HG03521 (cell line): ENCODE measurements at regions not wholly inside any gene's neighbourhood (a gene's known extent, or its start where the extent isn't known, plus 50 kb on each side); places are given as distances from the start of the nearest gene placed in this dataset.
"Not testable (repeated sequence)": the region's sequence is repeated elsewhere in the genome, so short reads cannot be mapped to it uniquely, and the experiment has no call there.

ENCODE experiments used
- ATAC-seq: cut with Tn5 transposase; IDR thresholded peaks from one replicate; pipeline ENCODE4 v1.9.1; 2021; ENCODE audit warnings: mild to moderate bottlenecking, moderate library complexity; ENCODE audit not compliant: unreplicated experiment

DNA sequence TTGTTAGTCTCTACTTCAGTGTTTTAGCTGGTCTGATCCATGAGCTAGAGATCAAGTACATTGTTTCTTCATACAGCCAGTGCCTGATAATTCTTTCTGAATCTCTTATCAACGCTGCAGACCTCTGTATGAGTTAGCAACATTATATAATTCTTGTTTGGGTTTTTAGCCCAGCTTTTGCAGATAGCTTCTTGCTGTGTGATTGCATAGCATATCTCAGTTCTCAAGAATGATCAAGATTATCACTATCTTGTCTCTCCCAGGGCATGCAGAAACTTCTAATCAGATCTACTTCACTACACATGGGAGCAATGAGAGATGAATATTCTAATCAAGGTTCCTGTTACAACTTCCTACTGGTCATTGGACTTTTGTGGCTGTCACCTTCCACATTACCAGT lies 158.3 kb downstream of the FAM174A start:
- ATAC-seq: no peak

DNA sequence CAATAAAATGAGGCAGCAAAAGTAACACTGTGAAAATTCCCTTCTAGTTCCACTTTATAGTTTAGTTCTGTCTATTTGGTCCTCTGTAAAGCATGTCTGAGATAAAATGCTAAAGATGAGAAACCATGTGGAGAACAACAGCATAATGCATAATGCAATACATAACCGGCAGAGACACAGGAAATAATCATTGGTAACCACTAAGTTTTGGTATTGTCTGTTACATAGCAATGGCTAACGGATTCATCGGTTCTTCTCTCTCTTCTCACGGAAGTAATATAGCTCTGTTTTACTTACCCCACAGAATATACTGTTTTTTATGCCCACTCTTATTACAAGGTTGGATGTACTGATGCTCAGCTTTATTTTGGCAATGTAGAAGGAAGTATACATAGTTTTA lies 158.9 kb downstream of the FAM174A start:
- no peak for ATAC-seq

GRCh38 chr5:100697970-100698369 lies 162.8 kb downstream of the FAM174A start:
- ATAC-seq: no peak

DNA sequence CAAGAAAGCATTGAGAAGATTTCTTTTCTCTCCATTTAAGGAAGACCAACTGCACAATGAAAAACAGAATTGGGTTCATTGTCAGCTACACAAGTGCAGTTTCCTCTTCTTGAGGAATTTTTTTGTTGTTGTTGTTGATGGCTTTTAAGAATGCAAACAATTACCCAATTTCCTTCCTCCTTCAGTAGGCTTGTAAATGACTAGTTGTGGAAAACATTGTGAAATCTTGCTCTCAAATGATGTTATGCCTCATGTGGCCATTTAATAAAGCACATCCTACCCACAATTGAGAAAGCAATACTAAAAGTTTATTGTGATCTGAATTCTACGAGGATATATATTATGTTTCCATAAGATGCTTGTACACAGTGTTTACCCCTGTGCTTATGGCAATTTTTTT lies 171.6 kb downstream of the FAM174A start:
- no peak for ATAC-seq

DNA sequence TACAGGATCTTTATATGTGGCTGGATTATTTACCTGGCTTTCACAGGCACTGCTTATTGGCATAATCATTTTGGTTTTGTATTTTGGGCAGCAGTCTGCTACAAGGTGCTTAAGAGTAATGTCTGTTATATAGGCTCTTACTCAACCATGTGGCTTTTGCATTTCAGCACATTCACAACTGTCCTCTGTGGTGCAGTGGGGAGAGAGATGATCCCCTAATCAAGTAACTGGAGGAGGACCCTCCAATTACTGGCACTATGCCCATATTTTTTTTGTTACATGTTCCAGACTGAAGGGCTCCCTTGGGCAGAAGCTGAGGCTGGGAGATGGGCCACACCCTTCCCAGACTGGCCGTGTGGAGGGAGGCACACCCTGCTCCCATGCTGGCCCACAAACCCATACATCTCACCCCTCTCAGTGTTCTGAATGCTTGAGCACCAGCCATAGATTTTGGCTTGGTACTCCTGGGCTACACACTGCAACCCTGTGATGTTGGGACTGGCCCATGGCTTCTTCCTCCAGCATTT lies 173.5 kb downstream of the FAM174A start:
- ATAC-seq: no peak

GRCh38 chr5:100709771-100710170 lies 174.6 kb downstream of the FAM174A start:
- no peak for ATAC-seq

DNA sequence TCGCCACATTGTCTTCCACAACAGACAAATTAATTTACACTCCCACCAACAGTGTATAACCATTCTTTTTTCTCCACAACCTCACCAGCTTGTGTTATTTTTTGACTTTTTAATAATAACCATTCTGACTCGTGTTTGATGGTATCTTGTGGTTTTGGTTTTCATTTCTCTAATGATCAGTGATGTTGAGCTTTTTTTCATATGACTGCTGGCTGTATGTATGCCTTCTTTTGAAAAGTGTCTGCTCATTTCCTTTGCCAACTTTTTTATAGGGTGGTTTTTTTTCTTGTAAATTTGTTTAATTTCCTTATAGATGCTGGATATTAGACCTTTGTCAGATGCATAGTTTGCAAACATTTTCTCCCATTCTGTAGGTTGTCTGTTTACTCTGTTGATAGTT lies 179.6 kb downstream of the FAM174A start:
- not testable (repeated sequence) for ATAC-seq

DNA sequence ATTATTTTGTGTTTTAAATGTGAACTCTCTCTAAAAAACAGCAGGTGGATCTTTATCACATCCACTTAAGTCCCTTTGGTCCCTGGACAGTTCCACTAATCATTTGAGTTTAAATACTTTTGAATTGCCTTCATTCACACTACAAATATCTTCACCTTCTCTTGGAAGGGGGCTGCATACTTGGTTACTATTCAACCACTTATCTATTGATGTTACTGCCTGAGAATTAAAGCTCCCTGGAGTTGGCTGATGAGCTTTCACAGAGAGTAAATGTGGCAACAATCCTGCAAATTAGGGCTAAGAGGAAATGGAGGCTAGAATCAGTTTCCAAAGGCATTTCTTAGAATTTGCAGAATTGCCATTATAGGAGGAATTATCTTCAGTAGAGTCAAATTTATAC lies 180.4 kb downstream of the ST8SIA4 start:
- no peak for ATAC-seq

GRCh38 chr5:100723229-100723628 lies 179.9 kb downstream of the ST8SIA4 start:
- ATAC-seq: no peak

- ATAC-seq: no peak
Measured at GRCh38 chr5:100726116-100726515, 177.0 kb downstream of the ST8SIA4 start.

- peak; percentile 96 for ATAC-seq
Measured at GRCh38 chr5:100731768-100732167, 171.3 kb downstream of the ST8SIA4 start.

DNA sequence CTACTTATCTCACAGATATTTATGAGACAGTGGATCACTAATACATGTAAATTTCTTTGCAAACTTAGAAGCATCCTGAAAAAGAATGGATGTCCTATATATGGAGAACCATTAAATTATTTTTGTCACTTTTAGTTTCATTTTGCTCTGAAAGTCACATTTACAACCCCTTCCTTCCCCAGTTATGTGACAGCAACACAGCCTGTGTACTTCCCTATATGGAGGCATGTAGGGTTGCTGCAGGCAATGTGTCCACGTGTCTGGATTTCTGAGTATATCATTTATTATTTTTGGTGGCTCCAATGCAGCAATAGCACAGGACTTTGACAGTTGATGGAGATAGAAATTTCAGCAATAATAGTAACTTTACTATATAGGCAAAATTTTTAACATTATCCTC lies 156.4 kb downstream of the ST8SIA4 start:
- peak; percentile 76 for ATAC-seq

DNA sequence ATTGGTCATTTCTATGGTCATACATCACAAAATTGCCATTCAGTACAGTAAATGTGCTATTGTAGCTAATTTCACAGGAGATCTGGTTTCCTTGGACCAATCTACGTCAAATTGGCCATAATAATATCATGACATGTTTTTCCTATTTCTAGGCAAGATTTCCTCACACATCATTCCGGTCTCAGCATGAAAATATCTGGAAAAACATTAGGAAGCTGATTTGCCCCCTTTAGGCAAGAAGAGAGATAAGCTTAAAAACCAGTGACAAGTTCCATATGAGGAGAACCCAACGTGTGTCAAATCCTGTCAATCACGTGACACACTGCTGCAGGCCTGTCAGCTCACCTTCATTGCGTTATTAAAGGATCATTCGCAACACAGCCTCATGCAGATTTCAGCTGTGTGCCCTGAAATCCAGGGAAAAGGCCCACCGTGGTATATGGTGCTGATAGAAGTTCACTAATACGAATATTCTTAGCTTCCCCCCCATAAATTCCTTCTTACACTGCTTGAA lies 153.3 kb downstream of the ST8SIA4 start:
- ATAC-seq: no peak

- ATAC-seq: no peak
Measured at GRCh38 chr5:100755435-100755834, 147.6 kb downstream of the ST8SIA4 start.
